ENCODE measurements at regions not wholly inside any gene's neighbourhood (a gene's known extent, or its start where the extent isn't known, plus 50 kb on each side); places are given as distances from the start of the nearest gene placed in this dataset.

- no peak overlapping the region for H3K27ac Mint-ChIP-seq
- no peaks in the 10 kb centered on the region for H3K9me3 Mint-ChIP-seq
- Histone ChIP-seq H3K4me2 (no peak overlapping the region), H3K4me3 (no peak overlapping the region), H3K9me2 (ENCODE audit: insufficient read depth) (no peaks in the 10 kb centered on the region), H3F3A (replicated peaks; ENCODE audit: low read depth) (no peaks in the 10 kb centered on the region), H2AFZ (no peak overlapping the region), H3K4me1 (ENCODE audit: insufficient read depth) (no peaks in the 10 kb centered on the region), H3K79me2 (replicated peaks; ENCODE audit: insufficient read depth) (no peaks in the 10 kb centered on the region), H4K20me1 (replicated peaks; ENCODE audit: insufficient read depth) (no peaks in the 10 kb centered on the region), H3K27me3 (ENCODE audit: insufficient read depth) (no peaks in the 10 kb centered on the region), H3K27ac (ENCODE audit: low read depth) (no peak overlapping the region), H3K36me3 (ENCODE audit: insufficient read depth) (no peaks in the 10 kb centered on the region)
- no peaks in the 10 kb centered on the region for H3K4me1 Mint-ChIP-seq
- no peaks in the 10 kb centered on the region for H3K27me3 Mint-ChIP-seq (ENCODE audit: insufficient read depth, low read depth, poor library complexity)
- TF ChIP-seq CREB1 (CRISPR knock-in tag; IDR thresholded peaks at IDR 0.05; ENCODE audit: low read depth), result no peak
- no peak for TF ChIP-seq ZNF462 (CRISPR knock-in tag; IDR thresholded peaks at IDR 0.05)
- no peak for TF ChIP-seq STAT1 (IDR thresholded peaks at IDR 0.05; ENCODE audit: unreplicated experiment)
- TF ChIP-seq EZH2 (IDR thresholded peaks at IDR 0.05; ENCODE audit: low read depth, unreplicated experiment), result no peak
- no peak for TF ChIP-seq POLR2AphosphoS5 (IDR thresholded peaks at IDR 0.05; ENCODE audit: low read depth)
- TF ChIP-seq ETS1 (IDR thresholded peaks at IDR 0.05), result no peak
- no peak for TF ChIP-seq NANOG (IDR thresholded peaks at IDR 0.05; ENCODE audit: borderline replicate concordance)
- no peak for TF ChIP-seq ZNF114 (CRISPR knock-in tag; IDR thresholded peaks at IDR 0.05)
- TF ChIP-seq REST (IDR thresholded peaks at IDR 0.05; ENCODE audit: unreplicated experiment), result no peak
- no peak for TF ChIP-seq EZH2phosphoT487 (IDR thresholded peaks at IDR 0.05; ENCODE audit: unreplicated experiment)
- no peak for TF ChIP-seq ZNF331 (CRISPR knock-in tag; IDR thresholded peaks at IDR 0.05; ENCODE audit: low read depth)
- TF ChIP-seq JUNB (IDR thresholded peaks at IDR 0.05; ENCODE audit: unreplicated experiment), result no peak
- no peak for TF ChIP-seq CTCF (conservative IDR thresholded peaks at IDR 0.05; ENCODE audit: low read depth in 2 of 2)
- ATAC-seq, result no peak
- DNase-seq (ENCODE audit: low spot score), result no peak
- H3K36me3 Mint-ChIP-seq (ENCODE audit: low read depth), result no peaks in the 10 kb centered on the region
- no peak overlapping the region for H3K4me3 Mint-ChIP-seq
Observed at GRCh38 chr3:10645800-10646199, 140.4 kb upstream of the ATP2B2 start.
